ENCODE measurements at regions not wholly inside any gene's neighbourhood (a gene's known extent, or its start where the extent isn't known, plus 50 kb on each side); places are given as distances from the start of the nearest gene placed in this dataset.

GRCh38 chr15:93314245-93314644, 225.2 kb upstream of the RGMA start:
- Histone ChIP-seq H3K4me2 (ENCODE audit: insufficient read depth in 1 of 2, low read depth in 2 of 2, low read length in 2 of 2) (no peak overlapping the region), H2AK5ac (ENCODE audit: low read depth, low read length) (no peak overlapping the region), H3K9me3 (ENCODE audit: insufficient read depth in 2 of 2, low read depth in 1 of 2, low read length in 1 of 2) (no peaks in the 10 kb centered on the region), H4K8ac (ENCODE audit: extremely low read depth, insufficient read depth, low read length) (no peak overlapping the region), H3K27ac (ENCODE audit: low read depth, low read length) (no peak overlapping the region), H3K4ac (replicated peaks; ENCODE audit: insufficient read length, low read depth, low read length) (no peak overlapping the region), H3K79me1 (ENCODE audit: low read depth, low read length) (no peaks in the 10 kb centered on the region), H4K91ac (replicated peaks; ENCODE audit: insufficient read length, low read length) (no peak overlapping the region), H3K79me2 (ENCODE audit: control insufficient read depth in 1 of 2, insufficient read depth in 2 of 2, low read length in 2 of 2) (no peaks in the 10 kb centered on the region), H3K9ac (replicated peaks in 1 of 4; ENCODE audit: extremely low read depth in 1 of 4, low read depth in 3 of 4, low read length in 3 of 4) (no peak overlapping the region), H2BK15ac (ENCODE audit: low read length) (no peak overlapping the region), H4K20me1 (replicated peaks in 1 of 2; ENCODE audit: control insufficient read depth in 1 of 2, insufficient read depth in 2 of 2, low read length in 2 of 2) (peaks cover 0 to 2% of the 10 kb centered on the region in 2 experiments), H3K23ac (ENCODE audit: insufficient read length) (no peak overlapping the region), H3K36me3 (ENCODE audit: control insufficient read depth in 2 of 4, insufficient read depth in 4 of 4, low read length in 3 of 4) (no peaks in the 10 kb centered on the region; a peak in 1 of 8 replicates), H3K27me3 (replicated peaks in 1 of 4; ENCODE audit: control insufficient read depth in 3 of 4, extremely low read depth in 1 of 4, insufficient read depth in 3 of 4, low read length in 3 of 4) (peaks cover 0 to 3% (median 0%) of the 10 kb centered on the region in 4 experiments; a peak in 1 of 7 replicates), H2BK5ac (ENCODE audit: low read depth, low read length) (no peak overlapping the region), H2BK20ac (ENCODE audit: low read length) (no peak overlapping the region), H3K23me2 (ENCODE audit: low read depth, low read length) (0 out of 2 replicates have a peak, but pooled peaks cover 2% of the 10 kb centered on the region), H3K4me3 (ENCODE audit: extremely low read depth in 1 of 4, insufficient read depth in 2 of 4, low read depth in 3 of 4, low read length in 4 of 4) (no peak overlapping the region), H2BK120ac (replicated peaks; ENCODE audit: low read depth, low read length) (no peak overlapping the region), H3K56ac (replicated peaks; ENCODE audit: insufficient read length, low read depth, low read length) (no peak overlapping the region), H2AFZ (ENCODE audit: low read length) (no peak overlapping the region), H3K18ac (ENCODE audit: extremely low read depth, low read length) (no peak overlapping the region; the same call in 1 of the 2 replicates), H3K4me1 (replicated peaks in 1 of 4; ENCODE audit: control insufficient read depth in 3 of 4, insufficient read depth in 4 of 4, low read length in 3 of 4) (peaks cover 0 to 3% (median 3%) of the 10 kb centered on the region in 4 experiments; a peak in 4 of 7 replicates), H2BK12ac (ENCODE audit: low read depth, low read length) (no peak overlapping the region), H3K14ac (ENCODE audit: insufficient read length) (no peak overlapping the region), H4K5ac (ENCODE audit: insufficient read length, low read depth, low read length) (no peak overlapping the region)
- CTCF ChIA-PET (ENCODE audit: partially characterized antibody): no interaction called here
- FAIRE-seq (no peak), DNase-seq (ENCODE audit: low read depth in 1 of 2, low spot score in 2 of 2) (no peak)
- POLR2A ChIA-PET (ENCODE audit: partially characterized antibody): no interaction called here
- 84% methylated on average over 4 of the region's 5 CpGs; no CpG with 5 or more reads in 1 of the 2 experiments for WGBS, 2 experiments (ENCODE audit: extremely low coverage in 1 of 2, insufficient coverage in 1 of 2, insufficient read length in 1 of 2, insufficient replicate concordance in 2 of 2, low coverage in 1 of 2, low lambda C conversion rate in 2 of 2, missing lambda C conversion rate in 1 of 2)
- no peak for TF ChIP-seq MAFK (IDR thresholded peaks at IDR 0.05; ENCODE audit: low read depth, low read length)
- TF ChIP-seq BRCA1 (IDR thresholded peaks at IDR 0.05; ENCODE audit: low read depth, low read length): no peak
- no peak for TF ChIP-seq USF2 (IDR thresholded peaks at IDR 0.05; ENCODE audit: low read length)
- no peak for TF ChIP-seq ZNF274 (IDR thresholded peaks at IDR 0.05; ENCODE audit: borderline replicate concordance, extremely low read depth, low read length)

Data from H1 (cell line).